ENCODE measurements at regions not wholly inside any gene's neighbourhood (a gene's known extent, or its start where the extent isn't known, plus 50 kb on each side); places are given as distances from the start of the nearest gene placed in this dataset.
"Not testable (repeated sequence)": the region's sequence is repeated elsewhere in the genome, so short reads cannot be mapped to it uniquely, and the experiment has no call there.

- TF ChIP-seq CTCF (IDR thresholded peaks at IDR 0.05); EZH2 (IDR thresholded peaks at IDR 0.05; ENCODE audit: borderline replicate concordance, insufficient read depth, low read depth, low read length, poor library complexity, severe bottlenecking): not testable (repeated sequence)
Observed at GRCh38 chr16:21349336-21349735, 71.2 kb upstream of the CRYM start.
